ENCODE measurements at regions not wholly inside any gene's neighbourhood (a gene's known extent, or its start where the extent isn't known, plus 50 kb on each side); places are given as distances from the start of the nearest gene placed in this dataset.

GRCh38 chr5:166427211-166427610 is 1864.2 kb upstream of the WWC1 start:
- POLR2A ChIA-PET, result no interaction called here
- Histone ChIP-seq H3K27ac (ENCODE audit: control insufficient read depth, insufficient read depth) (no peak overlapping the region), H3K4me2 (ENCODE audit: control insufficient read depth, insufficient read depth) (no peak overlapping the region), H2AFZ (ENCODE audit: control insufficient read depth, low read depth, low read length) (no peak overlapping the region), H3K79me2 (ENCODE audit: control insufficient read depth, insufficient read depth, low read length) (no peaks in the 10 kb centered on the region), H3K4me3 (no peak overlapping the region), H3K4me1 (ENCODE audit: control insufficient read depth, insufficient read depth, low read length) (no peaks in the 10 kb centered on the region), H3K36me3 (ENCODE audit: control insufficient read depth in 2 of 2, insufficient read depth in 2 of 2, low read length in 1 of 2) (no peaks in the 10 kb centered on the region), H4K20me1 (ENCODE audit: control insufficient read depth, insufficient read depth) (no peaks in the 10 kb centered on the region), H3K9ac (ENCODE audit: control insufficient read depth, insufficient read depth, low read length) (no peak overlapping the region), H3K27me3 (replicated peaks in 1 of 2; ENCODE audit: control insufficient read depth in 2 of 2, insufficient read depth in 2 of 2, low read length in 1 of 2) (no peaks in the 10 kb centered on the region), H3K9me3 (replicated peaks; ENCODE audit: control insufficient read depth, insufficient read depth, low read length) (no peaks in the 10 kb centered on the region)
- CTCF ChIA-PET, result no interaction called here
- no peak for FAIRE-seq
- in situ Hi-C loops (cut with MboI) (no loop called here), intact Hi-C loops (cut with micrococcal nuclease; ENCODE audit: unreplicated experiment) (no loop called here)
- SMC1A ChIA-PET (ENCODE audit: uncharacterized antibody, unreplicated experiment), result no interaction called here
- ATAC-seq, result no peak
- no peak for DNase-seq (ENCODE audit: low read depth, low spot score)
- TF ChIP-seq NR2C2 (IDR thresholded peaks at IDR 0.05; ENCODE audit: borderline replicate concordance, control insufficient read depth, insufficient read length, low read depth), result no peak
- TF ChIP-seq USF1 (IDR thresholded peaks at IDR 0.05; ENCODE audit: borderline replicate concordance, extremely low read length, insufficient read depth, low read depth, low read length), result no peak
- no peak for TF ChIP-seq HDAC6 (IDR thresholded peaks at IDR 0.05; ENCODE audit: unreplicated experiment)
- no peak for TF ChIP-seq MAX (IDR thresholded peaks at IDR 0.05; ENCODE audit: low read depth, low read length)
- no peak for TF ChIP-seq GATAD2B (conservative IDR thresholded peaks at IDR 0.05; ENCODE audit: low read depth)
- no peak for TF ChIP-seq SMAD1 (IDR thresholded peaks at IDR 0.05; ENCODE audit: low read depth, partially characterized antibody)
- TF ChIP-seq CBX5 (IDR thresholded peaks at IDR 0.05; ENCODE audit: low read depth), result no peak
- no peak for TF ChIP-seq ZNF207 (IDR thresholded peaks at IDR 0.05; ENCODE audit: borderline replicate concordance)
- TF ChIP-seq PRDM15 (CRISPR knock-in tag; IDR thresholded peaks at IDR 0.05), result no peak
- no peak for TF ChIP-seq MLLT1 (IDR thresholded peaks at IDR 0.05)
- no TSS peak for BruUV-seq (replicated peaks)
- WGBS (ENCODE audit: insufficient coverage, insufficient replicate concordance, low lambda C conversion rate, missing lambda C conversion rate), result 5% methylated on average over 3 of the region's 3 CpGs
- RAD21 ChIA-PET (ENCODE audit: unreplicated experiment), result no interaction called here

All from GM12878 (cell line).